RWPE2 (cell line): ENCODE measurements at regions not wholly inside any gene's neighbourhood (a gene's known extent, or its start where the extent isn't known, plus 50 kb on each side); places are given as distances from the start of the nearest gene placed in this dataset.
A peak's percentile ranks its signal among the peaks of the same experiment; 100 is the strongest.

ENCODE experiments used
- ATAC-seq: fragments of 200-7000 bp; cut with Tn5 transposase; 3 replicates; pipeline ENCODE4 v1.9.1; 2021; ENCODE audit warnings: low read depth
- DNase-seq: peaks from one replicate; pipeline ENCODE4 v3.0.0-alpha.2; 2020; ENCODE audit warnings: low spot score
- H3K27ac ChIP-seq: fragments of 450-650 bp; 2 replicates; pipeline ENCODE4 v1.5.1; 2017; ENCODE audit warnings: mild to moderate bottlenecking; ENCODE audit not compliant: poor library complexity, severe bottlenecking
- H3K27me3 ChIP-seq: fragments of 250-450 bp; sonication (Bioruptor Pico); 2 replicates; pipeline ENCODE4 v1.5.1; 2021; ENCODE audit warnings: mild to moderate bottlenecking, moderate library complexity; ENCODE audit not compliant: insufficient read depth, poor library complexity, severe bottlenecking
- H3K36me3 ChIP-seq: fragments of 250-450 bp; sonication (Bioruptor Pico); 2 replicates; pipeline ENCODE4 v1.5.1; 2020; ENCODE audit warnings: low read depth, mild to moderate bottlenecking, moderate library complexity
- H3K4me1 ChIP-seq: fragments of 250-450 bp; sonication (Bioruptor Pico); 2 replicates; pipeline ENCODE4 v1.5.1; 2021; ENCODE audit warnings: mild to moderate bottlenecking, moderate library complexity; ENCODE audit not compliant: insufficient read depth, poor library complexity, severe bottlenecking
- H3K4me3 ChIP-seq: fragments of 250-450 bp; sonication (Bioruptor Pico); 2 replicates; pipeline ENCODE4 v1.5.1; 2021; ENCODE audit warnings: mild to moderate bottlenecking, moderate library complexity; ENCODE audit not compliant: severe bottlenecking
- H3K9me3 ChIP-seq: fragments of 250-450 bp; sonication (Bioruptor Pico); 2 replicates; pipeline ENCODE4 v1.5.1; 2021; ENCODE audit warnings: mild to moderate bottlenecking, moderate library complexity; ENCODE audit not compliant: severe bottlenecking
- CTCF ChIP-seq: fragments of 450-650 bp; IDR thresholded peaks from one replicate; pipeline ENCODE4 v1.5.1; 2017; ENCODE audit warnings: mild to moderate bottlenecking, moderate library complexity; ENCODE audit not compliant: poor library complexity, severe bottlenecking

GRCh38 chr5:8906303-8906967, 639.4 kb downstream of the SEMA5A start:
- Histone ChIP-seq H3K4me1 (peaks cover 37% of the 10 kb centered on the region), H3K4me3 (no peak overlapping the region), H3K9me3 (no peaks in the 10 kb centered on the region), H3K27me3 (no peaks in the 10 kb centered on the region), H3K27ac (peak overlapping the region; percentile 96), H3K36me3 (no peaks in the 10 kb centered on the region)
- ATAC-seq (peak; percentile 85), DNase-seq (peak; percentile 94)
- TF ChIP-seq CTCF = no peak

GRCh38 chr5:8907168-8907868, 638.6 kb downstream of the SEMA5A start:
- no peak for DNase-seq
- no peaks in the 10 kb centered on the region for H3K27me3 ChIP-seq
- peak; percentile 85 for ATAC-seq
- H3K27ac ChIP-seq = peak overlapping the region; percentile 96
- no peak overlapping the region for H3K4me3 ChIP-seq
- H3K36me3 ChIP-seq = no peaks in the 10 kb centered on the region
- peaks cover 37% of the 10 kb centered on the region for H3K4me1 ChIP-seq
- TF ChIP-seq CTCF = no peak
- no peaks in the 10 kb centered on the region for H3K9me3 ChIP-seq

GRCh38 chr5:8908055-8908683, 637.7 kb downstream of the SEMA5A start:
- H3K27me3 ChIP-seq = no peaks in the 10 kb centered on the region
- H3K9me3 ChIP-seq = no peaks in the 10 kb centered on the region
- DNase-seq (no peak), ATAC-seq (no peak)
- H3K36me3 ChIP-seq = no peaks in the 10 kb centered on the region
- peak overlapping the region; percentile 96 for H3K27ac ChIP-seq
- TF ChIP-seq CTCF = peak; percentile 87
- H3K4me1 ChIP-seq = peaks cover 37% of the 10 kb centered on the region
- H3K4me3 ChIP-seq = no peak overlapping the region

- H3K4me1 ChIP-seq = peaks cover 11% of the 10 kb centered on the region
- no peak for DNase-seq
These were observed 633.8 kb downstream of the SEMA5A start for GRCh38 chr5:8912106-8912505.

More at GRCh38 chr5:8912106-8912505, 633.8 kb downstream of the SEMA5A start:
- Histone ChIP-seq H3K36me3 (no peaks in the 10 kb centered on the region), H3K9me3 (no peaks in the 10 kb centered on the region), H3K27me3 (no peaks in the 10 kb centered on the region), H3K4me3 (no peak overlapping the region), H3K27ac (no peak overlapping the region)
- no peak for TF ChIP-seq CTCF
- no peak for ATAC-seq
